NOMO-1 treated with dmso at 0.1 percent for 144 hours (cell line): ENCODE measurements at regions not wholly inside any gene's neighbourhood (a gene's known extent, or its start where the extent isn't known, plus 50 kb on each side); places are given as distances from the start of the nearest gene placed in this dataset.
A peak's percentile ranks its signal among the peaks of the same experiment; 100 is the strongest.
"Not testable (repeated sequence)": the region's sequence is repeated elsewhere in the genome, so short reads cannot be mapped to it uniquely, and the experiment has no call there.

Experiments used
- DNase-seq: peaks from one replicate; lab custom pipeline; 2025; ENCODE audit not compliant: unreplicated experiment; lab: John Stamatoyannopoulos, UW

- no peak for DNase-seq
Measured at GRCh38 chr10:56104923-56105322, 256.1 kb downstream of the ZWINT start.

GRCh38 chr10:56104487-56104886 lies 256.6 kb downstream of the ZWINT start:
- DNase-seq = no peak

- no peak for DNase-seq
Measured at GRCh38 chr10:56096226-56096517, 264.9 kb downstream of the ZWINT start.

- DNase-seq = no peak
Measured at GRCh38 chr10:56095506-56096225, 265.4 kb downstream of the ZWINT start.

GRCh38 chr10:56093645-56094044 lies 267.4 kb downstream of the ZWINT start:
- DNase-seq = not testable (repeated sequence)

GRCh38 chr10:56091872-56092271 lies 269.2 kb downstream of the ZWINT start:
- DNase-seq = peak; percentile 0

- no peak for DNase-seq
Measured at GRCh38 chr10:56090914-56091540, 270.0 kb downstream of the ZWINT start.

- no peak for DNase-seq
Measured at GRCh38 chr10:56085406-56086122, 275.5 kb downstream of the ZWINT start.

GRCh38 chr10:56082169-56082568 lies 278.9 kb downstream of the ZWINT start:
- no peak for DNase-seq

- DNase-seq = no peak
Measured at GRCh38 chr10:56068473-56069263, 292.4 kb downstream of the ZWINT start.

- DNase-seq = no peak
Measured at GRCh38 chr10:56068040-56068439, 293.0 kb downstream of the ZWINT start.

- DNase-seq = no peak
Measured at GRCh38 chr10:56063642-56064041, 297.4 kb downstream of the ZWINT start.

- no peak for DNase-seq
Measured at GRCh38 chr10:56057860-56058259, 303.2 kb downstream of the ZWINT start.

- DNase-seq = no peak
Measured at GRCh38 chr10:56035489-56035888, 325.6 kb downstream of the ZWINT start.

- no peak for DNase-seq
Measured at GRCh38 chr10:56028298-56029132, 332.5 kb downstream of the ZWINT start.

- no peak for DNase-seq
Measured at GRCh38 chr10:56012101-56012500, 349.0 kb downstream of the ZWINT start.

GRCh38 chr10:56003555-56003954 lies 357.5 kb downstream of the ZWINT start:
- DNase-seq = no peak

- DNase-seq = no peak
Measured at GRCh38 chr10:55989188-55989587, 371.9 kb downstream of the ZWINT start.

- DNase-seq = no peak
Measured at GRCh38 chr10:55979203-55979602, 381.9 kb downstream of the ZWINT start.

- DNase-seq = no peak
Measured at GRCh38 chr10:55966101-55966500, 395.0 kb downstream of the ZWINT start.

- no peak for DNase-seq
Measured at GRCh38 chr10:55943403-55943802, 417.7 kb downstream of the ZWINT start.
